ENCODE measurements at regions not wholly inside any gene's neighbourhood (a gene's known extent, or its start where the extent isn't known, plus 50 kb on each side); places are given as distances from the start of the nearest gene placed in this dataset.

DNA sequence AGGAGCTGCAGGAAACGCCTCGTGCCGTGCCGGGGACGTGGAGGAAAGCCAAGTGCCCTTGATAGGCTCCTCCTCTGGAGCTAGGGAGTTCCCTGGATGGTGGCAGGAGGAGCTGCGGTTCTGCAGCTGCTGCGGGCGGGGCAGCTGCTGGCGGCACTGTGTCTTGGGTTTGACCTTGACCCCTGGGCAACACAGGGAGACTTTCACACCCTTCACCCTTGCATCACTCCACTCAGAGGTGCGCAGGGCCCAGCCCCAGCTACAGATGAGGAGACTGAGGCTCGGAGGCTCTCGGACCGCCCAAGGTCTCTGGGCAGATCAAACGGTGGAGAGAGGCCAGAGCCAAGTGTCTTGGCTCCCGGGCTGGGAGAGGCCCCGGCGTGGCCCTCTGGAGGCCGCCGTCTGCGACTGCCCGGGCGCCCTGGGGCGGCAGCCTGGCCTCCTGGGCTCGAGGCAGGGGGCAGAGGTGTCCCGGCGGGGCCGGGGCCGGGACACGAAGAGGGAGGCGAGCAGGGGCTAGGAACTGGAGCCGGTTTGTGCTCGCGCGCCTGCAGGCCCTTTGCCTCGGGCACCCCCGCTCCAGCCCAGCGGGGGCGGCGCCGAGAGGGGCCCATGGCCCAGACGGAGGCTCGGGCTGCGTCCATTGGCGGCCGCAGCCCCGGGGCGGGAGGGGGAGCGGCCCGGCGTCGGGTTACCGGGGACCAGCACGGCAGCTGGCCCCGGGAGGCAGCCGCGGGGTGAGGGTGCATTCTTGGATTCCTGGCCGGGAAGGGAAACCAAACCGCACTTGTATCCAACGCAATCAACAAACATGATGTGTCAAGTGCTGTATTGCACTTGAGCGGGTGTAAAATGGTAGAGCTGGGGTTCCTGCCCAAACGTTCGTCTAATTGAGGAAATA is 129.6 kb upstream of the SLC1A4 start (continued):
- TF ChIP-seq ZNF83 (CRISPR knock-in tag; IDR thresholded peaks at IDR 0.05; ENCODE audit: borderline replicate concordance) = no peak
- 0 out of 2 replicates have a peak, but pooled peaks have one; percentile 33 for TF ChIP-seq GATAD2A (CRISPR knock-in tag; IDR thresholded peaks at IDR 0.05)
- TF ChIP-seq, protein P1, sequence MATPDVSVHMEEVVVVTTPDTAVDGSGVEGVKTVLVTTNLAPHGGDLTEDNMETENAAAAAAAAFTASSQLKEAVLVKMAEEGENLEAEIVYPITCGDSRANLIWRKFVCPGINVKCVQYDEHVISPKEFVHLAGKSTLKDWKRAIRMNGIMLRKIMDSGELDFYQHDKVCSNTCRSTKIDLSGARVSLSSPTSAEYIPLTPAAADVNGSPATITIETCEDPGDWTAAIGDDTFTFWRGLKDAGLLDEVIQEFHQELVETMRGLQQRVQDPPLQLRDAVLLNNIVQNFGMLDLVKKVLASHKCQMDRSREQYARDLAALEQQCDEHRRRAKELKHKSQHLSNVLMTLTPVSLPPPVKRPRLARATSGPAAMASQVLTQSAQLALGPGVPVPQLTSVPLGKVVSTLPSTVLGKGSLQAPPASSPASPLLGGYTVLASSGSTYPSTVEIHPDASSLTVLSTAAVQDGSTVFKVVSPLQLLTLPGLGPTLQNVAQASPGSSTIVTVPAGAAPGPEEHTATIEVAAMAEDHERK (CRISPR knock-in tag; IDR thresholded peaks at IDR 0.05; ENCODE audit: low read depth) = no peak
- 0 out of 2 replicates have a peak, but pooled peaks have one; percentile 13 for TF ChIP-seq RFXAP (CRISPR knock-in tag; IDR thresholded peaks at IDR 0.05; ENCODE audit: borderline replicate concordance)
- TF ChIP-seq RELA (CRISPR knock-in tag; IDR thresholded peaks at IDR 0.05) = no peak
- no peak for TF ChIP-seq KLF16 (CRISPR knock-in tag; IDR thresholded peaks at IDR 0.05)
- TF ChIP-seq ZNF180 (CRISPR knock-in tag; IDR thresholded peaks at IDR 0.05; ENCODE audit: borderline replicate concordance, low read depth) = no peak
- TF ChIP-seq, protein P2, sequence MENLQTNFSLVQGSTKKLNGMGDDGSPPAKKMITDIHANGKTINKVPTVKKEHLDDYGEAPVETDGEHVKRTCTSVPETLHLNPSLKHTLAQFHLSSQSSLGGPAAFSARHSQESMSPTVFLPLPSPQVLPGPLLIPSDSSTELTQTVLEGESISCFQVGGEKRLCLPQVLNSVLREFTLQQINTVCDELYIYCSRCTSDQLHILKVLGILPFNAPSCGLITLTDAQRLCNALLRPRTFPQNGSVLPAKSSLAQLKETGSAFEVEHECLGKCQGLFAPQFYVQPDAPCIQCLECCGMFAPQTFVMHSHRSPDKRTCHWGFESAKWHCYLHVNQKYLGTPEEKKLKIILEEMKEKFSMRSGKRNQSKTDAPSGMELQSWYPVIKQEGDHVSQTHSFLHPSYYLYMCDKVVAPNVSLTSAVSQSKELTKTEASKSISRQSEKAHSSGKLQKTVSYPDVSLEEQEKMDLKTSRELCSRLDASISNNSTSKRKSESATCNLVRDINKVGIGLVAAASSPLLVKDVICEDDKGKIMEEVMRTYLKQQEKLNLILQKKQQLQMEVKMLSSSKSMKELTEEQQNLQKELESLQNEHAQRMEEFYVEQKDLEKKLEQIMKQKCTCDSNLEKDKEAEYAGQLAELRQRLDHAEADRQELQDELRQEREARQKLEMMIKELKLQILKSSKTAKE (CRISPR knock-in tag; IDR thresholded peaks at IDR 0.05; ENCODE audit: borderline replicate concordance) = no peak
- TF ChIP-seq ZBTB10 (CRISPR knock-in tag; IDR thresholded peaks at IDR 0.05; ENCODE audit: borderline replicate concordance) = no peak
- TF ChIP-seq ZNF646 (CRISPR knock-in tag; IDR thresholded peaks at IDR 0.05) = no peak
- TF ChIP-seq RFX5 (IDR thresholded peaks at IDR 0.05; ENCODE audit: low read depth, low read length) = no peak
- TF ChIP-seq ZNF292 (CRISPR knock-in tag; IDR thresholded peaks at IDR 0.05; ENCODE audit: borderline replicate concordance, low read depth) = peak; percentile 64; the same call in 1 of the 2 replicates

Measured in HepG2 (cell line).